Endodermal cell (in vitro differentiated cells): ENCODE measurements at regions not wholly inside any gene's neighbourhood (a gene's known extent, or its start where the extent isn't known, plus 50 kb on each side); places are given as distances from the start of the nearest gene placed in this dataset.
A peak's percentile ranks its signal among the peaks of the same experiment; 100 is the strongest.

Source experiments
- DNase-seq: peaks from one replicate; pipeline ENCODE4 v3.0.0-alpha.2; 2017
- H3K27ac ChIP-seq: 2 replicates; pipeline ENCODE4 v1.5.1; 2013; ENCODE audit warnings: mild to moderate bottlenecking, low read depth, low read length, moderate library complexity
- H3K27me3 ChIP-seq: 2 replicates; pipeline ENCODE4 v1.6.1; 2013; ENCODE audit warnings: mild to moderate bottlenecking, low read length, moderate library complexity; ENCODE audit not compliant: insufficient read depth, control insufficient read depth, poor library complexity, severe bottlenecking
- H3K36me3 ChIP-seq: 2 replicates; pipeline ENCODE4 v1.7.0; 2013; ENCODE audit warnings: mild to moderate bottlenecking, low read length, moderate library complexity; ENCODE audit not compliant: control insufficient read depth, insufficient read depth
- H3K4me1 ChIP-seq: one replicate; pipeline ENCODE4 v1.7.0; 2013; ENCODE audit warnings: low read length; ENCODE audit not compliant: control insufficient read depth, insufficient read depth
- H3K4me3 ChIP-seq: 2 replicates; pipeline ENCODE4 v1.5.1; 2013; ENCODE audit warnings: mild to moderate bottlenecking, low read length, moderate library complexity
- H3K9ac ChIP-seq: 2 replicates; pipeline ENCODE4 v1.6.1; 2013; ENCODE audit warnings: mild to moderate bottlenecking, low read length, moderate library complexity; ENCODE audit not compliant: poor library complexity, severe bottlenecking; ENCODE audit errors: extremely low read depth
- H3K9me3 ChIP-seq: 2 replicates; pipeline ENCODE4 v1.6.1; 2013; ENCODE audit warnings: mild to moderate bottlenecking, low read length, moderate library complexity; ENCODE audit not compliant: control insufficient read depth
- H3K27ac Mint-ChIP-seq: 2 replicates; pipeline ENCODE4 v1.8.0; 2020; ENCODE audit warnings: mixed read lengths
- H3K27me3 Mint-ChIP-seq: 2 replicates; pipeline ENCODE4 v1.8.0; 2021; ENCODE audit warnings: mild to moderate bottlenecking, mixed read lengths; ENCODE audit not compliant: insufficient read depth
- H3K36me3 Mint-ChIP-seq: 2 replicates; pipeline ENCODE4 v1.8.0; 2020; ENCODE audit warnings: low read depth, mixed read lengths
- H3K4me1 Mint-ChIP-seq: 2 replicates; pipeline ENCODE4 v1.8.0; 2020; ENCODE audit warnings: mixed read lengths
- H3K4me3 Mint-ChIP-seq: 2 replicates; pipeline ENCODE4 v1.8.0; 2020; ENCODE audit warnings: mild to moderate bottlenecking, moderate library complexity, mixed read lengths
- H3K9me3 Mint-ChIP-seq: 2 replicates; pipeline ENCODE4 v1.8.0; 2020; ENCODE audit warnings: mild to moderate bottlenecking, mixed read lengths
- WGBS, 2 experiments: methylation state at CpG; one replicate each; pipeline versions ENCODE4 v1.1.5 to v1.1.7; 2013; ENCODE audit warnings: missing lambda C conversion rate in 2 of 2, mixed read lengths in 1 of 2; ENCODE audit not compliant: insufficient coverage in 1 of 2, insufficient read length in 1 of 2; 5-methylcytosine and 5-hydroxymethylcytosine counted together
- TF ChIP-seq, protein P1 (sequence below): fragments of 200-600 bp; sonication (generic); conservative IDR thresholded peaks from 2 replicates; pipeline ENCODE4 v1.5.0; 2021; ENCODE audit warnings: antibody characterized with exemption, mild to moderate bottlenecking

DNA sequence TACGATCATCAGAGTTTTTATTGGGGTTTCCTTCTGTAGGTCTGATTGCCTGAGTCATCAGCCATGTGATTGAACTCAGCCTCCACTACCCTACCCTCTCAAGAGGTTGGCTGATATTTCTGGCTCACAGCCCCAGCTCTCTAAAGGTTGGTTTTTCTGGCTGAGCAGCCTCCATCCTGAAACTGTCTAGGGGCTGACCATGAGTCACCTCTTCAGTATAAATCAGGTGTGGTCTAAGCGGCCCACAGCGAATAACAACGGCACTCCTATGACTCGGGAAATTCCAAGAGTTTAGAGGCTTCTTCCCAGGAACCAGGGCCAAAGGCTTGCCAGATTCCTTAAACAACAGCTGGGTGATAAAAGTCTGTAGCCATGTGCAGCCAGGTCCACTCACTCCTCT, 115.5 kb downstream of the SOD2 start:
- whole genome bisulfite sequencing, 2 experiments: 87 to 98% methylated on average over 4 to 5 of the region's 5 CpGs
- H3K36me3 ChIP-seq: no peaks in the 10 kb centered on the region
- H3K4me1 Mint-ChIP-seq: peaks cover 5% of the 10 kb centered on the region
- peaks cover 11% of the 10 kb centered on the region for H3K9me3 Mint-ChIP-seq
- no peak overlapping the region for H3K27ac ChIP-seq
- TF ChIP-seq, protein P1, sequence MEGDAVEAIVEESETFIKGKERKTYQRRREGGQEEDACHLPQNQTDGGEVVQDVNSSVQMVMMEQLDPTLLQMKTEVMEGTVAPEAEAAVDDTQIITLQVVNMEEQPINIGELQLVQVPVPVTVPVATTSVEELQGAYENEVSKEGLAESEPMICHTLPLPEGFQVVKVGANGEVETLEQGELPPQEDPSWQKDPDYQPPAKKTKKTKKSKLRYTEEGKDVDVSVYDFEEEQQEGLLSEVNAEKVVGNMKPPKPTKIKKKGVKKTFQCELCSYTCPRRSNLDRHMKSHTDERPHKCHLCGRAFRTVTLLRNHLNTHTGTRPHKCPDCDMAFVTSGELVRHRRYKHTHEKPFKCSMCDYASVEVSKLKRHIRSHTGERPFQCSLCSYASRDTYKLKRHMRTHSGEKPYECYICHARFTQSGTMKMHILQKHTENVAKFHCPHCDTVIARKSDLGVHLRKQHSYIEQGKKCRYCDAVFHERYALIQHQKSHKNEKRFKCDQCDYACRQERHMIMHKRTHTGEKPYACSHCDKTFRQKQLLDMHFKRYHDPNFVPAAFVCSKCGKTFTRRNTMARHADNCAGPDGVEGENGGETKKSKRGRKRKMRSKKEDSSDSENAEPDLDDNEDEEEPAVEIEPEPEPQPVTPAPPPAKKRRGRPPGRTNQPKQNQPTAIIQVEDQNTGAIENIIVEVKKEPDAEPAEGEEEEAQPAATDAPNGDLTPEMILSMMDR: no peak
- peak overlapping the region; percentile 19 for H3K27ac Mint-ChIP-seq
- no peak overlapping the region for H3K4me3 Mint-ChIP-seq
- no peaks in the 10 kb centered on the region for H3K27me3 ChIP-seq
- DNase-seq: peak; percentile 66
- no peak overlapping the region for H3K9ac ChIP-seq
- H3K36me3 Mint-ChIP-seq: no peaks in the 10 kb centered on the region
- H3K4me1 ChIP-seq: no peaks in the 10 kb centered on the region
- H3K27me3 Mint-ChIP-seq: no peaks in the 10 kb centered on the region
- H3K9me3 ChIP-seq: peaks cover 11% of the 10 kb centered on the region
- no peak overlapping the region for H3K4me3 ChIP-seq

DNA sequence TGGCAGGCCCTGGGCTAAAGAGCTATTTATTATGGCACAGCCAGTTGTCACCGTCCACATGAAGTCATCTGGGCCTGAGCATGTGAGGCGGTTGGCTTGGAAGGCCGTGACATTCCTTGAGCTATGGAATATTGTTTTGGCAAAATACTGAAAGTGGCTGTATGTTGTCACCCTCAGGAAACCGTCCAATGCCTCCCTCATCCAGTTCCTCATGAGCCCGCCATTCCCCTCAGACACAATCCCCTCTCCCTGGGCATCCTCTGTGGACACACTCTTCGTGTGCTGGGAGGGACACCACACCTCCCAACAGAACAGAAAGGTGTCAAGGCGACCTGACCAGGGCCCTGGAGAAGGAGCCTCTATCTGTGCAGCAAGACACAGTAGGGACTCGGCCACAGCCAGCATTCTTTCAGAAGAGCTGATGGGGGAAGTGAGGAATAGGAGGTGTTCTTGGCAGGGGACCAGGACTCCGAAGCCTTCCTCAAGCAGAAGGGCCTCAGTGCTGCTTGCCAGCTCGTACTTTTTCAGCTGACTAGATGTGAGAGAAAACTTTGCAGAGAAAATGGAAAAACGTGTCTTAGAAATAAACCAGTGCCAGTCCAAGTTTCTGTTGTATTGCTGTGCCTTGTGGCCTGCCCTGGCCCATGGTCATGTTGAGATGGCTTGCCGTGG, 120.5 kb downstream of the SOD2 start:
- no peaks in the 10 kb centered on the region for H3K36me3 Mint-ChIP-seq
- H3K4me3 Mint-ChIP-seq: no peak overlapping the region
- DNase-seq: no peak
- peaks cover 45% of the 10 kb centered on the region for H3K9me3 Mint-ChIP-seq
- Histone ChIP-seq H3K9me3 (peaks cover 44% of the 10 kb centered on the region), H3K4me1 (no peaks in the 10 kb centered on the region), H3K27ac (no peak overlapping the region), H3K4me3 (no peak overlapping the region), H3K36me3 (no peaks in the 10 kb centered on the region), H3K27me3 (no peaks in the 10 kb centered on the region), H3K9ac (no peak overlapping the region)
- no peaks in the 10 kb centered on the region for H3K4me1 Mint-ChIP-seq
- TF ChIP-seq, protein P1: no peak
- WGBS, 2 experiments: 74 to 87% methylated on average over 5 to 12 of the region's 12 CpGs
- no peak overlapping the region for H3K27ac Mint-ChIP-seq
- H3K27me3 Mint-ChIP-seq: no peaks in the 10 kb centered on the region

DNA sequence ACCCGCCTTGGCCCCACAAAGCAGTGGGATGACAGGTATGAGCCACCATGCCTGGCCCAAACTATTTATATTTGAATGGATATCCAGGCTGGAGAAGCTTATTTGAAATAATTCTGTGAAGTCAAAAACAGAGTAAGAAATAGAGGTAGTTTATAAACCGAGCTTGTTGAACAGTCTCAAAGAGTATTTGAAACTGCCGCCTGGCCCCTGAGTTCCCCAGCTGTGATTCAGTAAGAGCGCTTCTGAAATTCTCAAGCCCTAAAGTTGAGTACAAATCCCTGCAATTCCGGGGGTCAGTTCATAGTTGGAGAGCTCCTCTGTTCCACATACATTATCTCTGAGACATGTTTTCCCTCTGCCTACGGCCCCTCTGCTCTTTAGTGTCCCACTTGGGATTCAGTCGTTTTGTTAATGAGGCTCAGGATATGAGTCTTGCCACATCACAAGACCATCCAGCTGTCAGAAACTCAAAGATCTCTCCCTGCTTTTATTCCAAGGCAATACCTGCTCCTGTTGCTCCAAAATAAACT, 127.8 kb downstream of the SOD2 start:
- DNase-seq: no peak

More for the DNA sequence above, 127.8 kb downstream of the SOD2 start:
- Histone ChIP-seq H3K9me3 (peaks cover 32% of the 10 kb centered on the region), H3K27ac (no peak overlapping the region), H3K36me3 (no peaks in the 10 kb centered on the region), H3K27me3 (no peaks in the 10 kb centered on the region), H3K9ac (no peak overlapping the region), H3K4me3 (no peak overlapping the region), H3K4me1 (no peaks in the 10 kb centered on the region)
- TF ChIP-seq, protein P1: no peak
- 81 to 87% methylated on average over 7 of the region's 7 CpGs for WGBS, 2 experiments
- Mint-ChIP-seq H3K9me3 (peaks cover 20% of the 10 kb centered on the region), H3K36me3 (no peaks in the 10 kb centered on the region), H3K4me3 (no peak overlapping the region), H3K27me3 (no peaks in the 10 kb centered on the region), H3K27ac (no peak overlapping the region), H3K4me1 (no peaks in the 10 kb centered on the region)
